ENCODE measurements at regions not wholly inside any gene's neighbourhood (a gene's known extent, or its start where the extent isn't known, plus 50 kb on each side); places are given as distances from the start of the nearest gene placed in this dataset.

DNA sequence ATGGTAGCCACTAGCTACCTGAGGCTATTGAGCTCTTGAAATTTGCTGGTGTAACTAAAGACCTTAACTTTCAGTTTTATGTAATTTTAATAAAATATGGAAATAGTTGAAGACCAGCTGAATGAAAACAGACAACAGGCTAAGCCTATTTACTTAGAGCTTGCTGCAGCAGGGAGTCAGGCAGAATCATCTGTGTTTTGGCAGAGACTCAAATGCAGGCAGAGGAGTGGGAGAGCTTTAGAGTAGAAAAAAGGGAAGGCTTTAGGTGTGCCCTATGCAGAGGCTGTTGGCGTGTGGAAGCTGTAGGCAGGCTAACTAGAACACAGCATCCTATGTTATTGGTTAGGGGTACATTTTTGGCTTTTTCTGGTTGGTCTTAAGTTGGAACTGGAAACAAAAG, 304.9 kb upstream of the NBEA start:
- Histone ChIP-seq H3K9me3 (ENCODE audit: control insufficient read depth, low read length) (no peaks in the 10 kb centered on the region), H3K36me3 (ENCODE audit: control insufficient read depth, insufficient read depth, low read length, severe bottlenecking) (no peaks in the 10 kb centered on the region), H3K4me3 (ENCODE audit: low read length) (no peak overlapping the region), H3K4me1 (ENCODE audit: control insufficient read depth, insufficient read depth, low read length) (no peaks in the 10 kb centered on the region), H3K27me3 (replicated peaks; ENCODE audit: control insufficient read depth, insufficient read depth, low read length) (peaks cover 8% of the 10 kb centered on the region), H3K9ac (ENCODE audit: low read length) (no peak overlapping the region)
- no peak for DNase-seq (ENCODE audit: low read depth)

DNA sequence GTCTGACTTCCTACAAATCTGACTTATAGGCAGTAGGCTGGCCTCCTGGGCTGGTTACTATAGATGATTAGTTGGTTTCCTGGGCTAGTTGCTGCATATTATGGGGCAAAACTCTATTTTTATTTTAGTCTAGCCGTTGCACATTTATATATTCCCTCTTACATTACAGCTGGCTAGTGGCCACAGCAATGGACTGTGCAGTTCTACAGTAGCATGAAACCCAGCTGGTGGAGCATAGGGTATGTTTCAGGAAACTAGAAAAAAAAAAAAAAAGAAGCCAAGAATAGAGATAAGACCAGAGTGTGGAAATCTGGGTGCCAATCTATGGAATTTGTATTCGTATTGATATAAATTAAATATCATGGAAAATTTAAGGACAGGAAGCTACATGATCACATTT, 304.4 kb upstream of the NBEA start:
- Histone ChIP-seq H3K36me3 (ENCODE audit: control insufficient read depth, insufficient read depth, low read length, severe bottlenecking) (no peaks in the 10 kb centered on the region), H3K27me3 (replicated peaks; ENCODE audit: control insufficient read depth, insufficient read depth, low read length) (peaks cover 6% of the 10 kb centered on the region), H3K4me1 (ENCODE audit: control insufficient read depth, insufficient read depth, low read length) (no peaks in the 10 kb centered on the region), H3K9ac (ENCODE audit: low read length) (no peak overlapping the region), H3K9me3 (ENCODE audit: control insufficient read depth, low read length) (no peaks in the 10 kb centered on the region), H3K4me3 (ENCODE audit: low read length) (no peak overlapping the region)
- no peak for DNase-seq (ENCODE audit: low read depth)

- Histone ChIP-seq H3K9me3 (ENCODE audit: control insufficient read depth, low read length) (no peaks in the 10 kb centered on the region), H3K9ac (ENCODE audit: low read length) (no peak overlapping the region), H3K36me3 (ENCODE audit: control insufficient read depth, insufficient read depth, low read length, severe bottlenecking) (no peaks in the 10 kb centered on the region), H3K4me1 (ENCODE audit: control insufficient read depth, insufficient read depth, low read length) (no peaks in the 10 kb centered on the region), H3K4me3 (ENCODE audit: low read length) (no peak overlapping the region), H3K27me3 (replicated peaks; ENCODE audit: control insufficient read depth, insufficient read depth, low read length) (peaks cover 4% of the 10 kb centered on the region)
- no peak for DNase-seq (ENCODE audit: low read depth)
Observed at GRCh38 chr13:34638897-34639296, 303.2 kb upstream of the NBEA start.

DNA sequence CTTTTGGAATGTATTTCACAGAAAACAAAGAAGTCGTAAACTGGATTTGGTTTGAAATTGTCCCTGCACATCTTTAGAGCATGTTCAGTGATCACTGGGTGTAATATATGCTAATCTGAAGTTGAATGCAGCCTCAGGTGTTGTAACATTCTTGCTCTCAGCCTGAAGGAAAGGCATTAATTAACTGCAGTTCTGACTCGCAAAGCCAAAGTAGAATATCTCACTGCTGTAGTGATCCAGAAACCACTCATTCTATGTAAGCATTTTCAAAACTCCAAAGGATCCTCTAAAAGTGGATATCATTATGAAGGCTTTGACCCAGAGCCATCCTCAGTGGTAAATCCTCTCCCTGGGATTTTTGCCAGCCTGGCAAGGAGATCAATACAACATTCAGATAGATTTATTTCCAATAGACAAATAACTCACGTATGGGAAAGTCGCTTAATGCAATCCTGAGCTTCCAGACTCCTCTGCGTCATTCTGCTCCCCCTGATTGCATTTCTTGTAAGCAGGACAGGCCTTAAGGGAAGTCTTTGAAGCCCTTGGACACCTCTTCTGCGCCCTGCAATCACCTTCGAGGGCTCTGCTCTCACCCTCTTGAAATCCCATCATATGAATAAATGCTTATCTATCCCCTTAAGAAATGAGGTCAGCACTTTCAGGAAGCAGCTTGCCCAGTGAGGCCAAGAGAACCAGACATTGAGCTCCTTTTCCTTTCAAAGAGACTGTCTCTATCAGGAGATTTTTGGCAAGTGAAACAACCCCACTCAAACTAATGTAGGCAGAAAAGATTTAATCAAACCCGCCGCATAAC, 301.7 kb upstream of the NBEA start:
- Histone ChIP-seq H3K4me3 (ENCODE audit: low read length) (no peak overlapping the region), H3K36me3 (ENCODE audit: control insufficient read depth, insufficient read depth, low read length, severe bottlenecking) (no peaks in the 10 kb centered on the region), H3K27me3 (replicated peaks; ENCODE audit: control insufficient read depth, insufficient read depth, low read length) (peaks cover 4% of the 10 kb centered on the region), H3K9me3 (ENCODE audit: control insufficient read depth, low read length) (no peaks in the 10 kb centered on the region), H3K4me1 (ENCODE audit: control insufficient read depth, insufficient read depth, low read length) (no peaks in the 10 kb centered on the region), H3K9ac (ENCODE audit: low read length) (no peak overlapping the region)
- no peak for DNase-seq (ENCODE audit: low read depth)

GRCh38 chr13:34640993-34641330, 301.1 kb upstream of the NBEA start:
- Histone ChIP-seq H3K9ac (ENCODE audit: low read length) (no peak overlapping the region), H3K4me1 (ENCODE audit: control insufficient read depth, insufficient read depth, low read length) (no peaks in the 10 kb centered on the region), H3K36me3 (ENCODE audit: control insufficient read depth, insufficient read depth, low read length, severe bottlenecking) (no peaks in the 10 kb centered on the region), H3K9me3 (ENCODE audit: control insufficient read depth, low read length) (no peaks in the 10 kb centered on the region), H3K4me3 (ENCODE audit: low read length) (no peak overlapping the region), H3K27me3 (replicated peaks; ENCODE audit: control insufficient read depth, insufficient read depth, low read length) (peaks cover 3% of the 10 kb centered on the region)
- no peak for DNase-seq (ENCODE audit: low read depth)

DNA sequence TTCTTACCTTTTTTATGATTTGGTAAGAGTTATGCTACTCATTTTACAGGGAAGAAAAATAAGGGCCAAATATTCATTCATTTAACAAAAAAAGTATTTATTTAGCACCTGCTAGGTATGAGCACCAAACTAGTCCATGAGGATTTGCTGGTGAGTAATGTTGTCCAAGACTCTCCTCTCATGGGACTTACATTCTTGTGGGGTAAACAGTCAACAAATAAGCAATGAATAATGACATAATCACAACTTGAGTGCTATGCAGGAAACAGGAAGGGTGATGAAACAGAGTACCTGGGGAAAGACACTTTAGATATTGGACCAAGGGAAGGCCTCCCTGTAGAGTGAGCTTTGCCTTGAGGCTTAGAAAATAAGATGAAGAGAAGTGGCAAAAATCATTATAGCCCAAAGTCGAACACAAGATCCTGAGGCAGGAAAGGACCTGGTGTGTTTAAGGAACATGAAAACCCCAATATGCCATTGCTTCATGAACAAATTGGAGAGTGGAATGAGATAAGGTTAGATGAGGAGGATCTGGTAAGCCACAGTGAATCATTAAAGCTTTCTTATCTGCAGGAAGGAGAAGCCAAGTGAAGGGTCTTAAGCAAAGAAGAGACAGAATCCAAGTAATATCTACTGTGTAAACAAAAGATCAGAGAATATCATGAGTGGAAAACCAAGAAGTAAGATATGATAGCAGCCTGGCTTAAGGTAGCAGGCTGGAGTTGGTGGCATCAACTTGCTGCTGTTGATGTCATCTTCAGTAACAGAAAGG, 294.5 kb upstream of the NBEA start:
- Histone ChIP-seq H3K4me1 (ENCODE audit: control insufficient read depth, insufficient read depth, low read length) (no peaks in the 10 kb centered on the region), H3K36me3 (ENCODE audit: control insufficient read depth, insufficient read depth, low read length, severe bottlenecking) (no peaks in the 10 kb centered on the region), H3K9me3 (ENCODE audit: control insufficient read depth, low read length) (no peaks in the 10 kb centered on the region), H3K27me3 (replicated peaks; ENCODE audit: control insufficient read depth, insufficient read depth, low read length) (peaks cover 4% of the 10 kb centered on the region), H3K4me3 (ENCODE audit: low read length) (no peak overlapping the region), H3K9ac (ENCODE audit: low read length) (no peak overlapping the region)
- no peak for DNase-seq (ENCODE audit: low read depth)

DNA sequence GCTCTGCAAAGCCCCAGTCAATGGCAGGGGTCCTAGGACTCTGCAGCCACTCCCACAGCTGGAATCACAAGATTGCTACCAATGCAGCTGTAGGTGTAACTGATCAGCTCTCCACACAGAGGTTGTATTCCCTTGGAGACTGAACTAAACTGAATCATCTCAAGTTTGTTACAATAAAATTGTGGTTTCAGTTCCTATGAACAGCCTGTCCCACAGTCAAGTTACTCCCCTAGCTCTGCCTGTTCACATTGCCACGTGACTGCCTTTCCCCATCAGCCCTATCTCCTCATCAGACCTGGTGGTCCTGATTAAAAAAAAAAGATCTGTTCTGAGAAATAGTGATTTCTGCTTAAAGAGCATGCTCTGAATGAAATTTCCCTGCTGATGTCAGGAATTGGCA, 287.9 kb upstream of the NBEA start:
- Histone ChIP-seq H3K4me1 (ENCODE audit: control insufficient read depth, insufficient read depth, low read length) (peaks cover 9% of the 10 kb centered on the region), H3K4me3 (ENCODE audit: low read length) (no peak overlapping the region), H3K9me3 (ENCODE audit: control insufficient read depth, low read length) (no peaks in the 10 kb centered on the region), H3K9ac (ENCODE audit: low read length) (no peak overlapping the region), H3K27me3 (replicated peaks; ENCODE audit: control insufficient read depth, insufficient read depth, low read length) (no peaks in the 10 kb centered on the region), H3K36me3 (ENCODE audit: control insufficient read depth, insufficient read depth, low read length, severe bottlenecking) (no peaks in the 10 kb centered on the region)
- DNase-seq (ENCODE audit: low read depth), result peak; percentile 38

DNA sequence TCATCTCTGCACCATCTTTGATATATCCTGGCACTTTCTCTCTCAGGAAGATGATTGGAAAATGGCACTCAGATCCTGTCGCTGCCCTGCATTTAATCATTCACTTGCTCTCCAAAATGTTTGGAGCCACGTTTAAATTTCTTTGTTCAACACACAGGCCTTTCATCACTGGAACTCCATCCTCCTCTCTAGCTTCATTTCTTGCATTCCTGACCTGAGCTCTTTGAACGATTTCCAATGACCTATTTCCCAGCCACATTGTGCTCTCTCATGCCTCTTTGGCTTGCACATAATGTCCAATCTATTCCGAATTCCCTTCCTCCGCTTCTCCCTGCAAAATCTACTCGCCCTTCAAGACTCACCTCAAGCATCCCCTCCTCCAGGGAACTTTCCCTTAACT, 287.4 kb upstream of the NBEA start:
- no peak overlapping the region for H3K9ac ChIP-seq (ENCODE audit: low read length)
- no peaks in the 10 kb centered on the region for H3K36me3 ChIP-seq (ENCODE audit: control insufficient read depth, insufficient read depth, low read length, severe bottlenecking)
- DNase-seq (ENCODE audit: low read depth), result peak; percentile 31
- no peaks in the 10 kb centered on the region for H3K9me3 ChIP-seq (ENCODE audit: control insufficient read depth, low read length)
- H3K4me1 ChIP-seq (ENCODE audit: control insufficient read depth, insufficient read depth, low read length), result peaks cover 9% of the 10 kb centered on the region
- no peak overlapping the region for H3K4me3 ChIP-seq (ENCODE audit: low read length)
- H3K27me3 ChIP-seq (replicated peaks; ENCODE audit: control insufficient read depth, insufficient read depth, low read length), result no peaks in the 10 kb centered on the region

- no peaks in the 10 kb centered on the region for H3K27me3 ChIP-seq (replicated peaks; ENCODE audit: control insufficient read depth, insufficient read depth, low read length)
- no peak overlapping the region for H3K4me3 ChIP-seq (ENCODE audit: low read length)
- no peak for DNase-seq (ENCODE audit: low read depth)
- H3K4me1 ChIP-seq (ENCODE audit: control insufficient read depth, insufficient read depth, low read length), result peaks cover 9% of the 10 kb centered on the region
- H3K9me3 ChIP-seq (ENCODE audit: control insufficient read depth, low read length), result no peaks in the 10 kb centered on the region
- H3K36me3 ChIP-seq (ENCODE audit: control insufficient read depth, insufficient read depth, low read length, severe bottlenecking), result no peaks in the 10 kb centered on the region
- H3K9ac ChIP-seq (ENCODE audit: low read length), result no peak overlapping the region
Observed at GRCh38 chr13:34655554-34655953, 286.5 kb upstream of the NBEA start.

DNA sequence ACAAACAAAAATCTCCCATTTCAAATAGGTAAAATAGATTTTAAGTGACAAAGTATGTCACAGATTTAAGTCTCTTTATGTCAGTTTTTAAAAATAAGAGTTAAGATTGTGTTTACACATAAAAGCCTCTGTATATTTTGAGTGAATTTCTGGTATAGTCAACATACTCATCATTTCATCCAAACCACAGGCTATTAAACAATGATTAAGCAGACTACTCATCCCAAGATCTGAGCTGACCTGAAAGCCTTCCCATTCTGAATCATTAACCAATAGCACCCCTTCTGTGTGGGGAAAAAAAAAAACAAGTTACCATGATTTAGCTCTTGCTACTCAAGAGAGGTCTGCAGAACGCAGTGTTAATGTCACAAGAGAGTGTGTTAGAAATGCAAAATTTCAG, 284.4 kb upstream of the NBEA start:
- H3K4me3 ChIP-seq (ENCODE audit: low read length), result no peak overlapping the region

DNA sequence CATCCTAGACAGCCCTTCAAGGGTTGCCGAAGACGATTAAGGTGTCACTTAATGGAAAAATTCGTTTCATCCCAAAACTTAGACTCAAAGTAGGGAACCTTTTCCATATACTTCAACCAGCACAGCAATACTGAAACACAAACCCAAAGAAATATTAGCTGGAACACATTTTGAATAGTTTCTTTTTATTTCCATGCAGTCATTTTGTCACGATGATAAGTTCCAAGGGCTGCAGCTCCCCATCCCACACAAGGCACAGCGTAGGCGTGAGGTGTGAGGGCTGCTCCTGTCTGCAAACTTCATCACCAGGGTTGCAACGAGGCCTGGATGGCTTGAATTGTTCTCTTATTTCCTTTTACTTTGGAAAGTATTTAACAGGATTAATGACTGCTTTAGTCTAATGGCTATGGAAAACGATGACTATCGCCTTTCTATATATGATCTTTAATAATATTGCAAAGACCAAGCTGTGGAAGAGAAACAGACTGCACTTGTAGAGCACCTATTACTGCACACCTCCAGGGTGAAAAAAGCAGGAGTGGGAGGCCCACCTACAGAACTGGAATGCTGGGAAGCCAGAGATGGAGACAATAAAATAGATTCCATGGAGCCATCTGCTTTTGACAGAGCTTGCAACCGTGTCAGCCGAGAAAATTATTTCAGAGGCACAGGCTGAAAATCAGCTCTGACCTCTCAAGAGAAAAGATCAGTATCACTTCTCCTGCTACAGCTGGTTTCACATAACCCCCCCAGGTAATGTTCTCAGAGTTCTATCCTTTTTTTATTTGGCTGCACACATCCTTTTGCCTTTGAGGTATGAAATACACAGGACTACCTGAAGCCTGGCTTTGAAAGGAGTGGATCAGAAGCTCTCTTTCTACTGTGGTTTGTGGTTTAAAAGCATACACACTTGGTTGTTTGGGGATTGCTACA, 274.5 kb upstream of the NBEA start:
- Histone ChIP-seq H3K9ac (ENCODE audit: low read length) (no peak overlapping the region), H3K36me3 (ENCODE audit: control insufficient read depth, insufficient read depth, low read length, severe bottlenecking) (no peaks in the 10 kb centered on the region), H3K9me3 (ENCODE audit: control insufficient read depth, low read length) (no peaks in the 10 kb centered on the region), H3K4me1 (ENCODE audit: control insufficient read depth, insufficient read depth, low read length) (peaks cover 11% of the 10 kb centered on the region), H3K27me3 (replicated peaks; ENCODE audit: control insufficient read depth, insufficient read depth, low read length) (no peaks in the 10 kb centered on the region), H3K4me3 (ENCODE audit: low read length) (no peak overlapping the region)
- DNase-seq (ENCODE audit: low read depth), result no peak

More for the DNA sequence above, 284.4 kb upstream of the NBEA start:
- Histone ChIP-seq H3K9me3 (ENCODE audit: control insufficient read depth, low read length) (no peaks in the 10 kb centered on the region), H3K4me1 (ENCODE audit: control insufficient read depth, insufficient read depth, low read length) (peaks cover 9% of the 10 kb centered on the region), H3K9ac (ENCODE audit: low read length) (no peak overlapping the region), H3K27me3 (replicated peaks; ENCODE audit: control insufficient read depth, insufficient read depth, low read length) (no peaks in the 10 kb centered on the region), H3K36me3 (ENCODE audit: control insufficient read depth, insufficient read depth, low read length, severe bottlenecking) (no peaks in the 10 kb centered on the region)
- DNase-seq (ENCODE audit: low read depth), result no peak

Data from adipocyte (in vitro differentiated cells).